ENCODE measurements at regions not wholly inside any gene's neighbourhood (a gene's known extent, or its start where the extent isn't known, plus 50 kb on each side); places are given as distances from the start of the nearest gene placed in this dataset.
"Not testable (repeated sequence)": the region's sequence is repeated elsewhere in the genome, so short reads cannot be mapped to it uniquely, and the experiment has no call there.

DNA sequence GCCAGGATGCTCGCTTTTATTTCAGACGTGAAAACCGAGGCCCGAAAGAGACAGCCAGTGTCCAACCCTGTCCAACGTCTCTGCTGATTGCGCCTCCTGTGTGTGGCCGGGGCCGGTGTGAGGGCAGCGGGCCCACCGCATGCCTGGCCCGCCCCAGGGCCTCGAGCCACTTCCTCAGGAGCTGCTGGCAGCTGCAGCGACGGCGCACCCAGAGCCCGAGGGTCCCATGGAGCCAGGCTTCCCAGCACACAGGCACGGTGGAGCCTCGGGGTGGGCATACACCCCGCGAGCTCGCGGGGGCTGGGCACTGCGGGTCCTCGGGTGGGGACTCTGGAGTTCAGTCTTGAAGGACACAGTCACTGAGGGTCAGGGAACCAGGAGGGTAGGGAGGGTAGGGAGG lies 320.5 kb upstream of the PLGLB1 start:
- TF ChIP-seq POLR2A (IDR thresholded peaks at IDR 0.05; ENCODE audit: low read length); GATA1 (IDR thresholded peaks at IDR 0.05; ENCODE audit: low read depth, low read length): not testable (repeated sequence)
